Endothelial cell of umbilical vein (primary cell): ENCODE measurements at regions not wholly inside any gene's neighbourhood (a gene's known extent, or its start where the extent isn't known, plus 50 kb on each side); places are given as distances from the start of the nearest gene placed in this dataset.

Source experiments
- BruUV-seq: library from RNA; stranded (reverse); fragments of 400-500 nt; replicated peaks from 2 replicates; lab custom pipeline; 2021; lab: Mats Ljungman, UMichigan
- CTCF ChIA-PET: fragments of 300-600, 350-600 bp; sonication (Branson Sonifier 250); formaldehyde crosslinking; loops from one replicate; lab custom pipeline; 2021; ENCODE audit warnings: antibody characterized with exemption, inconsistent platforms; lab: Charles Lee
- POLR2A ChIA-PET: fragments of 300-600, 350-600 bp; sonication (Branson Sonifier 250); formaldehyde crosslinking; loops from one replicate; lab custom pipeline; 2021; ENCODE audit warnings: antibody characterized with exemption, inconsistent platforms; lab: Charles Lee
- DNase-seq: peaks from one replicate; pipeline ENCODE4 v3.0.0-alpha.2; 2011; ENCODE audit warnings: low read depth, low spot score
- FAIRE-seq: peaks from 2 replicates; lab custom pipeline; 2011; peaks lifted over from hg19 to GRCh38; lab: Jason Lieb, UNC
- H2AFZ ChIP-seq: 2 replicates; pipeline ENCODE4 v1.6.0; 2012; ENCODE audit warnings: low read depth, low read length, control low read depth, inconsistent platforms
- H3K27ac ChIP-seq: 2 replicates; pipeline ENCODE4 v1.5.1; 2011; ENCODE audit warnings: low read depth, mild to moderate bottlenecking, control low read depth, low read length, moderate library complexity; ENCODE audit not compliant: insufficient read depth
- H3K27me3 ChIP-seq, 2 experiments: 2 replicates each; pipeline versions ENCODE4 v1.6.0 to v1.6.1; 2011; ENCODE audit warnings: low read length in 2 of 2, mixed read lengths in 1 of 2; ENCODE audit not compliant: control insufficient read depth in 2 of 2, insufficient read depth in 2 of 2
- H3K36me3 ChIP-seq, 2 experiments: 2 replicates in 1 of 2; 3 replicates in 1 of 2; pipeline ENCODE4 v1.5.1; 2011; ENCODE audit warnings: low read length in 2 of 2, mild to moderate bottlenecking in 1 of 2, moderate library complexity in 1 of 2; ENCODE audit not compliant: control insufficient read depth in 2 of 2, insufficient read depth in 2 of 2; ENCODE audit errors: extremely low read depth in 1 of 2
- H3K4me1 ChIP-seq: 3 replicates; pipeline ENCODE4 v1.5.1; 2011; ENCODE audit warnings: mild to moderate bottlenecking, low read length; ENCODE audit not compliant: control insufficient read depth, insufficient read depth; ENCODE audit errors: extremely low read depth
- H3K4me2 ChIP-seq: 2 replicates; pipeline ENCODE4 v1.6.1; 2011; ENCODE audit warnings: low read length, control low read depth, mixed read lengths; ENCODE audit not compliant: insufficient read depth
- H3K4me3 ChIP-seq, 3 experiments: fragments of 200-600 bp in 1 of 3; sonication (generic), shearing (Covaris generic) in 1 of 3; replicated peaks in 1 of 3; 2 replicates each; pipeline ENCODE4 v1.5.1; 2011 to 2016; ENCODE audit warnings: control low read depth in 3 of 3, low read length in 3 of 3, mild to moderate bottlenecking in 2 of 3, inconsistent platforms in 1 of 3, low read depth in 1 of 3, moderate library complexity in 1 of 3; ENCODE audit not compliant: insufficient read depth in 1 of 3
- H3K79me2 ChIP-seq: 2 replicates; pipeline ENCODE4 v1.6.0; 2012; ENCODE audit warnings: low read length, inconsistent platforms; ENCODE audit not compliant: control insufficient read depth, insufficient read depth
- H3K9ac ChIP-seq: replicated peaks from 2 replicates; pipeline ENCODE3; 2011; ENCODE audit warnings: low read length, control low read depth; ENCODE audit not compliant: insufficient read depth; ENCODE audit errors: extremely low read depth
- H3K9me1 ChIP-seq: replicated peaks from 3 replicates; pipeline ENCODE4 v1.6.0; 2011; ENCODE audit warnings: mild to moderate bottlenecking, low read length; ENCODE audit not compliant: control insufficient read depth, insufficient read depth; ENCODE audit errors: extremely low read depth
- H3K9me3 ChIP-seq: replicated peaks from 2 replicates; pipeline ENCODE4 v1.5.1; 2012; ENCODE audit warnings: low read length, inconsistent platforms; ENCODE audit not compliant: control insufficient read depth, insufficient read depth
- H4K20me1 ChIP-seq: replicated peaks from 2 replicates; pipeline ENCODE3; 2011; ENCODE audit warnings: mild to moderate bottlenecking, low read length; ENCODE audit not compliant: control insufficient read depth, insufficient read depth; ENCODE audit errors: extremely low read depth
- CTCF ChIP-seq, 2 donors: IDR thresholded peaks; 1 replicate in 1 of 2; 2 replicates in 1 of 2; pipeline ENCODE4 v1.5.1; 2011; ENCODE audit warnings: low read length in 2 of 2, mild to moderate bottlenecking in 2 of 2, moderate library complexity in 2 of 2, control low read depth in 1 of 2, inconsistent platforms in 1 of 2, low read depth in 1 of 2; ENCODE audit not compliant: insufficient read depth in 1 of 2; ENCODE audit errors: extremely low read depth in 1 of 2
- EZH2 ChIP-seq: IDR thresholded peaks from 2 replicates; pipeline ENCODE4 v1.6.1; 2012; ENCODE audit warnings: borderline replicate concordance, low read depth, mild to moderate bottlenecking, moderate library complexity, low read length, inconsistent platforms; ENCODE audit not compliant: severe bottlenecking
- FOS ChIP-seq: IDR thresholded peaks from 2 replicates; pipeline ENCODE4 v1.6.1; 2011; ENCODE audit warnings: mild to moderate bottlenecking, low read length, moderate library complexity, borderline replicate concordance; ENCODE audit not compliant: insufficient read depth
- GATA2 ChIP-seq: IDR thresholded peaks from 2 replicates; pipeline ENCODE4 v1.7.0; 2011; ENCODE audit warnings: low read depth, mild to moderate bottlenecking, moderate library complexity, mixed read lengths, low read length; ENCODE audit not compliant: insufficient read length, insufficient read depth
- JUN ChIP-seq: IDR thresholded peaks from 2 replicates; pipeline ENCODE4 v1.6.1; 2011; ENCODE audit warnings: borderline replicate concordance, low read depth; ENCODE audit not compliant: insufficient read length, insufficient read depth
- MAX ChIP-seq: IDR thresholded peaks from 2 replicates; pipeline ENCODE4 v1.6.1; 2011; ENCODE audit not compliant: insufficient read depth, insufficient read length
- MYC ChIP-seq: IDR thresholded peaks from one replicate; pipeline ENCODE4 v1.6.1; 2011; ENCODE audit warnings: mild to moderate bottlenecking, low read depth, low read length
- POLR2A ChIP-seq: IDR thresholded peaks from 2 replicates; pipeline ENCODE4 v1.6.1; 2012; ENCODE audit warnings: low read depth, mild to moderate bottlenecking, control low read depth, low read length
- POLR2AphosphoS5 ChIP-seq: IDR thresholded peaks from 2 replicates; pipeline ENCODE4 v1.6.1; 2012; ENCODE audit warnings: low read depth, mild to moderate bottlenecking, control low read depth, low read length, moderate library complexity; ENCODE audit not compliant: insufficient read depth
- dilution Hi-C: fragments of 300-500 bp; cut with MboI; formaldehyde crosslinking; loops from one replicate; pipeline ENCODE4 v1.15.0; 2019; ENCODE audit warnings: low sequenced_read_pairs; ENCODE audit not compliant: extremely low pct_ligation_motif_present
- intact Hi-C: fragments of 100-400 bp; cut with micrococcal nuclease; formaldehyde crosslinking; loops from one replicate; pipeline ENCODE4 v1.10.0; 2022

- CTCF ChIA-PET = interaction anchor here (1.0 to 1.1 kb wide), 2 partner anchors 9 to 39 kb away, joined by 3 read pairs; no protein-coding TSS in a partner anchor
- BruUV-seq = no TSS peak
- Histone ChIP-seq H3K27me3 (no peaks in the 10 kb centered on the region), H3K79me2 (no peaks in the 10 kb centered on the region), H2AFZ (no peak overlapping the region), H3K4me2 (no peak overlapping the region), H3K27ac (no peak overlapping the region), H3K9ac (no peak overlapping the region), H4K20me1 (no peaks in the 10 kb centered on the region), H3K4me3 (no peak overlapping the region), H3K36me3 (no peaks in the 10 kb centered on the region), H3K4me1 (no peaks in the 10 kb centered on the region), H3K9me3 (no peaks in the 10 kb centered on the region), H3K9me1 (no peaks in the 10 kb centered on the region)
- TF ChIP-seq POLR2AphosphoS5 (no peak), FOS (no peak), EZH2 (no peak), MYC (no peak), POLR2A (no peak), MAX (no peak), GATA2 (no peak), CTCF (IDR thresholded peaks at IDR 0.05; ENCODE audit: extremely low read depth in 1 of 2, insufficient read depth in 1 of 2, low read depth in 1 of 2, low read length in 2 of 2) (no peak), JUN (no peak)
- dilution Hi-C loops = no loop called here
- DNase-seq = no peak
- no peak for FAIRE-seq
- POLR2A ChIA-PET = no interaction called here
- intact Hi-C loops = no loop called here
Measured at GRCh38 chr12:68474467-68475204, 136.1 kb upstream of the RAP1B start.
